Left lung (tissue), 4 donors: ENCODE measurements at regions not wholly inside any gene's neighbourhood (a gene's known extent, or its start where the extent isn't known, plus 50 kb on each side); places are given as distances from the start of the nearest gene placed in this dataset.

ENCODE experiments used
- ATAC-seq: fragments of 200-7000 bp; cut with Tn5 transposase; one replicate; pipeline ENCODE4 v1.9.1; 2020; ENCODE audit warnings: moderate library complexity
- DNase-seq, 4 donors: peaks; one replicate each; pipeline ENCODE4 v3.0.0-alpha.2; 2013 to 2020
- H3K27ac ChIP-seq, 2 donors: fragments of 200-600 bp; sonication (generic) in 1 of 2; one replicate each; pipeline versions ENCODE4 v1.5.0 to v1.8.0; 2020 to 2021
- H3K27me3 ChIP-seq, 2 donors: fragments of 200-600 bp; sonication (generic) in 1 of 2; one replicate each; pipeline versions ENCODE4 v1.5.0 to v1.8.0; 2020 to 2021
- H3K36me3 ChIP-seq, 2 donors: fragments of 200-600 bp; sonication (generic) in 1 of 2; one replicate each; pipeline versions ENCODE4 v1.5.0 to v1.8.0; 2020 to 2021
- H3K4me1 ChIP-seq, 2 donors: fragments of 200-600 bp; one replicate each; pipeline ENCODE4 v1.8.0; 2021
- H3K4me3 ChIP-seq, 2 donors: fragments of 200-600 bp; sonication (generic) in 1 of 2; one replicate each; pipeline versions ENCODE4 v1.5.0 to v1.8.0; 2020 to 2021; ENCODE audit warnings: mild to moderate bottlenecking in 1 of 2
- H3K9me3 ChIP-seq, 2 donors: fragments of 200-600 bp; sonication (generic) in 1 of 2; one replicate each; pipeline versions ENCODE4 v1.5.0 to v1.8.0; 2020 to 2021
- CTCF ChIP-seq, 2 donors: fragments of 200-600 bp; sonication (generic) in 1 of 2; IDR thresholded peaks; one replicate each; pipeline versions ENCODE4 v1.5.0 to v1.8.0; 2021; ENCODE audit warnings: antibody characterized with exemption in 2 of 2
- intact Hi-C, 2 donors: fragments of 100-400 bp; cut with DNase I; formaldehyde crosslinking; loops; one replicate each; pipeline versions ENCODE4 v1.11.2 to v1.14.2; 2022
- donor health status: DM: no; HTN: yes; CAD: no.
- donor health status: DM: no; HTN: no; CAD: no.

- no peak for ATAC-seq
- H3K27ac ChIP-seq, result no peak overlapping the region
- intact Hi-C loops, result no loop called here
Observed at GRCh38 chr10:60498985-60499384, 109.3 kb upstream of the ANK3 start.

GRCh38 chr10:60497364-60497763 is 107.7 kb upstream of the ANK3 start:
- intact Hi-C loops, result no loop called here

More at GRCh38 chr10:60498985-60499384, 109.3 kb upstream of the ANK3 start:
- no peak overlapping the region for H3K4me3 ChIP-seq
- no peaks in the 10 kb centered on the region for H3K9me3 ChIP-seq
- no peaks in the 10 kb centered on the region for H3K4me1 ChIP-seq
- no peaks in the 10 kb centered on the region for H3K36me3 ChIP-seq
- H3K27me3 ChIP-seq, result no peaks in the 10 kb centered on the region
- no peak for TF ChIP-seq CTCF (IDR thresholded peaks at IDR 0.05)
- DNase-seq, result no peak

GRCh38 chr10:60496181-60496580 is 106.5 kb upstream of the ANK3 start:
- DNase-seq, result no peak
- no peaks in the 10 kb centered on the region for H3K4me1 ChIP-seq
- no peak for TF ChIP-seq CTCF (IDR thresholded peaks at IDR 0.05)
- no peaks in the 10 kb centered on the region for H3K9me3 ChIP-seq
- H3K27me3 ChIP-seq, result no peaks in the 10 kb centered on the region
- H3K36me3 ChIP-seq, result no peaks in the 10 kb centered on the region
- no peak for ATAC-seq
- intact Hi-C loops, result no loop called here
- H3K27ac ChIP-seq, result no peak overlapping the region
- no peak overlapping the region for H3K4me3 ChIP-seq

More at GRCh38 chr10:60497364-60497763, 107.7 kb upstream of the ANK3 start:
- H3K4me3 ChIP-seq, result no peak overlapping the region
- no peak for TF ChIP-seq CTCF (IDR thresholded peaks at IDR 0.05)
- H3K27ac ChIP-seq, result no peak overlapping the region
- H3K4me1 ChIP-seq, result no peaks in the 10 kb centered on the region
- ATAC-seq (no peak), DNase-seq (no peak)
- no peaks in the 10 kb centered on the region for H3K36me3 ChIP-seq
- H3K27me3 ChIP-seq, result no peaks in the 10 kb centered on the region
- no peaks in the 10 kb centered on the region for H3K9me3 ChIP-seq

- DNase-seq, result no peak
- H3K9me3 ChIP-seq, result no peaks in the 10 kb centered on the region
- H3K4me1 ChIP-seq, result no peaks in the 10 kb centered on the region
- no peak for ATAC-seq
- H3K27ac ChIP-seq, result no peak overlapping the region
- intact Hi-C loops, result no loop called here
- no peaks in the 10 kb centered on the region for H3K36me3 ChIP-seq
- H3K4me3 ChIP-seq, result no peak overlapping the region
- no peak for TF ChIP-seq CTCF (IDR thresholded peaks at IDR 0.05)
- H3K27me3 ChIP-seq, result no peaks in the 10 kb centered on the region
Observed at GRCh38 chr10:60495338-60496055, 105.8 kb upstream of the ANK3 start.

- H3K9me3 ChIP-seq, result no peaks in the 10 kb centered on the region
- H3K4me1 ChIP-seq, result no peaks in the 10 kb centered on the region
- no peak for TF ChIP-seq CTCF (IDR thresholded peaks at IDR 0.05)
- DNase-seq, result no peak
- no peaks in the 10 kb centered on the region for H3K36me3 ChIP-seq
- intact Hi-C loops, result no loop called here
- no peak overlapping the region for H3K27ac ChIP-seq
- ATAC-seq, result no peak
- H3K4me3 ChIP-seq, result no peak overlapping the region
- no peaks in the 10 kb centered on the region for H3K27me3 ChIP-seq
Observed at GRCh38 chr10:60494774-60495173, 105.1 kb upstream of the ANK3 start.
